HG02678 (cell line): ENCODE measurements at regions not wholly inside any gene's neighbourhood (a gene's known extent, or its start where the extent isn't known, plus 50 kb on each side); places are given as distances from the start of the nearest gene placed in this dataset.
"Not testable (repeated sequence)": the region's sequence is repeated elsewhere in the genome, so short reads cannot be mapped to it uniquely, and the experiment has no call there.

ENCODE experiments used
- ATAC-seq: cut with Tn5 transposase; IDR thresholded peaks from one replicate; pipeline ENCODE4 v1.9.1; 2021; ENCODE audit warnings: mild to moderate bottlenecking, moderate library complexity; ENCODE audit not compliant: unreplicated experiment

DNA sequence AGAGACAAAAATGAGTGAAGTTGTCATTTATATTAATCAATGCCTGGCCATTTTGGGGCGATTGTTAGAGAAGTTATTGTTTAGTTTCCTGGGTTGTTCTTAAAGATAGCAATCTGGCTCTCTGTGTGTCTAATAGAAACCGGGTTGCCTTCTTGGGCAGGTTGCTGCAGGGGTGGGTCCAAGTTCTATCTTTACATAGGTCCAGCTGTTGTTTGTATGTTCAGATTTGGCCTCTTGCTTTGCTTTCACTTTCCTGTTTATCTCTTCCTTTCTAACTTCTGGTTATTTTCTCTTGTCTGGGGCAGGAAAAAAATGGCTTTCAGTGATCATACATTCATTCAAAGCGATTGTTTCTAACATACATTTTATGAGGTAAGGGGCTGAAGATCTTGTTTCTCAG, 128.4 kb upstream of the NOX3 start:
- peak; percentile 68 for ATAC-seq

DNA sequence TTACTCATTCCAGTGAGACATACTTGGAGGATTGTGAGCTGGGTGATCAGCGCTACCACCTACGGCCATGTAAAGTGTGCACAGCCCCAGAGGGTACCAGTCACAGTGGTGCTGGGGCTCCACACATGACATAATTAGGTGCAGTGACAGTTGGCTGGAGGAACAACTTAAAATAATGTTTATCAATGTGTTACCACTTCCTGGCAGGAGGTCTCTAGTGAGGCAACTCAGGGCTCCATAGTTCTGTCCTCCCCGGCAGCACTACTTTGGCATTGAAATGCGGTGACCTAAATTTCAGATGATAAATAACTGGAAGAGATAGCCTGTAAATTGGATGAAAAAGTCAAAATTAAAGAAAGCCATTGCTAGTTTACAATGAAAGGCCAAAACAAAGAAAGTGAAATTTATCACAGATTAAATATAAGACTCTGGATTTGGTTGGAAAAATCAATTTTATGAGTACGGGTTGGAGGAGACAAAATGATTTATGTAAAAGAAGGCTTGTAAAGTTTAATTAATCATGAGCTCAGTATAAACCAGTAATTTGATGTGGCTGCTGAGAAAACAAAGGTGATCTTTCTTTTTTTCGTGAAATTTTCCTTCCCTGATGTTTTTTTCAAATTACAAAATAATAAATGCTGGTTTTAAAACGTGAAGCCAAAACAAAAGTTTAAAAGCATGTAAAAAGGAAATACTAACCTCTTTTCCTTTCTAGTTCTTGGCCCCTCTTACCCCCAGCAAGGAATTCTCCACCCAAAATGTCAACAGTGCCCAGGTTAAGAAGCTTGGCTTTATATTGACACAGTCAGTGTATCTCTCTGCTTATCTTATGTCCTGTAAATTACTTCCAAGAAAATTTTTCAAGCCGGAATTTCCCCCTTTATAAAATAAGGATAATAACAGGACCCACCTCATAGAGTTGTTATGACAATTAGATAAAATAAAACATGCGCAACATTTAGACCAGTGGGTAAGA, 126.7 kb upstream of the NOX3 start:
- ATAC-seq: no peak

DNA sequence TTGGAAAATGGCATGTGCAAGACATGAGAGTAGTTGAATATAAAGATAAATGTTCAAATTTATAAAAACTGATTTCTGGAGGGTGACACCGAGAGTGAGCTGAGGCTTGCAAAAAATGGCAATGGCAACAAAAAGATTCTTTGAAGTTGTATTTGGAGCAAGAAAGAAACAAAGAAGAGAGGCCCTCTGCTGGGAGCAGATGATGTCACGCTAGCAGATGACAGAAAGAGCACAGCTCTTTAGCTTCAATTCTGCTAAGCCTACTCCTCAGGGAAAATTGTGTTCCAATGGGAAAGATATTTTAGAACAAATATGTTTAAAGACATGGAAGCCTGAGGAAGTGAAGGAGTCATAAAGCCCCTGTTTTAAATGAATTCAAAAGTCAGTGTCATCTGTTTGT, 125.3 kb upstream of the NOX3 start:
- ATAC-seq: no peak

DNA sequence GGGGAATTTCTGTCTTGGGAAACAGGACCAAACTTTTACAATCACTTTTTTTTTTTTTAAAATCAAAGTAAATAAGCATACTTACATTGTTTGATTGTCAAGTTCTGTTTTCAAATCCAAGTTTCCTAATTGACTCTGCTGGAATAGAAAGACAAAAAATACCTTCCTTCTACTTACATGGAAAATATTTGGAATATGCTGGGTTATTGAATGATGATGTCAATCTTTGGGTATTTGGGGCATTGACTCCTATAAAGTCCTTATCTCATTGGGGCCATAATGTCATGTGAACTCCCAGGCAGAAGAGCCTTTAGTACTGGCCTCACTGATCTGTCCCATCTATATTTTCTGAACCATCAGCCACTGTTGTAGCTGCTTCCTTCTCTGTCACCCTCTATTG, 122.6 kb upstream of the NOX3 start:
- no peak for ATAC-seq

DNA sequence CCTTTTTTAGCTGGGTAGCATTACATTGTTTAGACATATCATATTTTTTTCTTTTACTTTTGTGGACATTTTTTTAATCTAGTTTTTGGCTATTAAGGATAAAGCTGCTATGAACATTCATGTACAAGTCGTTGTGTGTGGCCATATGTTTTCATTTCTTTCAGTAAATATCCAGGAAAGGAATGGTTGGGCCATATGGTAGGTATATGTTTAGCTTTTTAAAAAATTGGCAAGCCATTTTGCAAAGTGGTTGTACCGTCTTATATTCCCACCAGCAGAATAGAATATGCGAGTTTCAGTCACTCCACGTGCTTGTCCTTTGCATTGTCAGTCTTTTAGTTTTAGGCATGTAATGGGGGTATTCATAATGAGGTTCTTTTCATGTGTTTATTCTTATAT, 106.3 kb upstream of the NOX3 start:
- ATAC-seq: no peak

DNA sequence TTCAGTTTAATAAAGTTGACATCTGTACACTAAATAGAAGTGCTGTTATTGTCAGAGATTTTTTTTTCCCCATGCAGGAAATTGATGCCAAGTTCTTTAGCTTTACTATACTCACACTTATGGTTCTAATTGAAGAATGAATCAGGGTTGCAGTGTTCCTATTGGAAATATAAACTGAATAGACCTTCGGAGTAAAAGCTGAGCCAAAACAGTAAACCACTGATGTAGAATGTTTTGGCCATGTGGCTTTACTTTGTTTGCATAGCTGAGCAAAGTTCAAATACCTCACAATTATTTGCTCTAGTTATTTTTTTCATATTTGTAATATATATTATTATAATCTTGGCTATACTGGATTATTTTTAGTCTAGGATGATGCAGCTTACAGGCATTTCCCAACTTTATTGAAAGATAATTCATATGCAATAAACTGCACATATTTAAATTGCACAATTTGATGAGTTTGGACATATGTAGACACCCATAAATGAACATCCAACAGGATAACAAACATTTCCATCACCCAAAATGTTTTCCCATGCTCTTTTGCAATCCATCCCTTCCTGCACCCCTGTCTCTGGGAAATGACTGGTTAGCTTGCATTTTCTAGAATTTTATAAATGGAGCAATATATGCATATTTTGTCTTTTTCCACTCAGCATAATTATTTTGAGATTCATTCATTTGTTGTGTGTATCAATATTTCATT, 105.8 kb upstream of the NOX3 start:
- ATAC-seq: no peak

DNA sequence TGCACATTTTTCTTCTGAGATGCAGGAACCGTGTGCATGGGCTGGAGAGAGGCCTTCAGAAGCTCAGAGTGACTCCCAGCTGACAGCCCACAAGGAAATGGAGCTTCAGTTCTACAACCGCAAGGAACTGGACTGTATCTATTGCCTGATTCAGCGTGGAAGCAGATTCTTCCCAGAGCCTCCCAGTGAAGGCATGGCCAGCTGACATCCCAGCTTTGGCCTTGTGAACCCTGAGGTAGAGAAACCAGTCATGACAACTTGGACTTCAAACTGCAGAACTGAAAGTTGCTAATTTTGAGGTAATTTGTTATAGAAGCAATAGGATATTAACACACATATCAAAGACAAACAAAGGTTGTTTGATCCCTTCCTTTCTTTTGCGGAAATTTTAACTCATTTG, 94.3 kb upstream of the NOX3 start:
- ATAC-seq: no peak

DNA sequence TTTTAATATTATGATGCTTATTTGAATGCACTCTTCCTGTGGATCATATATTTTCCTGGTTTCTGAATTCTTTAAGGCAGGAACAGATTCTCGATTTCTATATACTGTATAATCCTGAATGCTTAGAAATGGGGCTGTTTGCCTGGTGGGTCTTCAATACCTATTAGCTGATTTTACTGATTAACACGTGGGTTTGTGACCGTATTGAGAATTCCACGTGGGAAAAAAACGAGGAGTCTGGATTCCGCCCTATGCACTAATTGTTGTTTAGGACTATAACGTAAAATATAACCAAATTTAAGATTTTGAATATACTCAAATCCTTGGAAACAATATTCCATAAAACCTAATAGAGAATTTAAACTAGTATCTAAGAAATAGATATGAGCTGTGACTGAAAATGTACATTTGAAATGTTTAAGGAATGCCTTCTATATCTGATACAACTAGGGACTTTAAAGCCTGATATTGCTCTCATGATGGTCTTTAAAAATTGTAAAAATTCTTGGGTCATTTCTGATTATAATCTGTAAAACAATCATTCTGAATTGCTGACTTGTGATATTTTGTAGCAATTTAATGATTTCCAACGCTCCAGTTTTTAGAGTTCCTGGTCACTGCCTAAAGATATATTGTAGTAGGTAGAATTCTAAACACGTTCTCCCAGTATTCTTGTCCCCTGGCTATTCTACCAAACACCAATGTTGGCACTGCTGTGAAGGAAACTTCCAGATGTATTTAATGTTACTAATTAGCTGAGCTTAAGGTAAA, 93.6 kb upstream of the NOX3 start:
- ATAC-seq: no peak

DNA sequence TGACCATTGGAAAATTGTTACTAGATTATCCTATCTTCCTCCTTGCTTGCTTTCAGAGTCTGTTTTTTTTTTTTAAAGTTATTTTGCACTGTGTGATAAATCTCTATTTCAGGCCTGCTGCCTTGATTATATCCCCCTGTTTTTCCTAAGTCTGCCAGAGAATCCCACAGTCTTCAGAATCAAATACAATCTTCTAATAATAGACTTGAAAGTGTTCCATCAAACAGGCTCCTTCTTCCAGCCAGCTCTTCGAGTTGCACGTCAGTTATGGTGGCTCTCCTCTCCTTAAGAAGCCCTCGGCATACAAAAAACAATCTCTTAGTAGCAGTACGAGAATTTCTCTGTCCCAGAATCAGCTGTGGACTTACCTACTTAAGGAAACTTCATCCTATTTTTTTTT, 92.9 kb upstream of the NOX3 start:
- no peak for ATAC-seq

DNA sequence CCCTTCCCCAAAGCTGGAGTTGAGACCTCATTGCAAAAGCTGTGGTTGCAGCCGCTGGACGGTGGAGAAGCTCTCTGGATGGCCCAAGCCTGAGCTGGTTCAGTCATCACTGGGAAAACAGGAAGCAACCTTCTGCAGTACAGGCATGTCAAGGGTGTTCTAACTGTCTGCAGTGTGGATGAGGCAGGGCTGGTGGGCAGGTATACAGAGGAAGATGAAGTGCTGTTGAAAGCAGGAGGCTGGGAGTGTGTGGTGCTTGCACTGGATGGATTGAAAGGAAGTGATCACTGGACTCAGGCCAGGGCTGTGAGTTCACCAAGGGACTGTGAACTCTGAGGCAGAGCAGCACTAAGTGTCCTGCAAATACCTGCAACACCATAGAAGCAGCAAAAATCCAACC, 89.0 kb upstream of the NOX3 start:
- ATAC-seq: no peak

DNA sequence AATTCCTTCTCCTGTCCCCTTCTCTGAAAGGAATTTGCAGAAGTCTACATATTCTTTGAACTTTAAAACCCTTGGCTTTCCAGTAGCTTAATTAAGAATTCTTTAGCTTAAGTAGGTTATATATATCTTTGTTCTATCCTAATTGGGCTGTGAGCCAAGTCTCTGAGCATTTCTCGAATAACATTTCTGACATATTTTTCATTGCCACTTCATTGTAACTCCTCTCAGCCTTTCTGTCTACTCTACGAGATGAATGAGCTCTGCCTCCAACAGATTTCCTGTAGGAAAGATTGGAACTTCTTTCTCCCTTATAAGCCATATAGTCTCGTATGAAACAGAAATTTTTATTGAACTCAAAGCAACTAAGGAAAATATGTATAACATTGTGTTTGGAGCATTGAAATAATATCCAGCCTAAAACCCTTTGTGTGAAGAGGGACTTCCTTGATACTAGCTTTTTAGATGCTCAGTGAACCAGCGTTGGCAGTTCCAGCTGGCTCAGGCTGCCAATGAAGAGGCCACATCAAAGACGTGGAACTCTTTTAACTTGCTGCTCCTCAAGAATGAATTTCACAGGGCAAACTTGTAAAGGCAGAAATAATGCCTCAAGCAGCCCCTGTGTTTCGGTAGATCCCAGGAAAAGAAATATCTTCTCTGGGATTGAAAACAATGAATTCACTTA, 87.7 kb upstream of the NOX3 start:
- ATAC-seq: no peak

DNA sequence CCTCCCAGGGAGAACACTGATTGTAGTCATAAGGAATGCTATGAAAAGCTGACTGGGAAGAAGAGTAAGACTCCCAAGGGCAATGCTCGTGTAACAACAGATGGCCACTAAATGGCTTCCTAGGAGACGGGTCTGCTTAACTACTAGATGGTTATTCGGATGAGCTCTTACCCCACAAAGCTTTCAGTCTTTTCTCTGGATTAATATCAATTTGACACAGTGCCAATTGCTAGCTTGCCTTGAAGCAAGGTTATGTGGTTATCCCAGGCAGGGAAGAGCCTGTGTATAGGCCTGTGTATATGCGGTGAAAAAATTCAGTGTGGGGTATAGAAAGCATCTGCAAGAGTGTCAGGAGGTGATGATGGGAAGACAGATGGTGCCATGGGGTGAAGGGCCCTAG, 86.4 kb upstream of the NOX3 start:
- ATAC-seq: no peak

DNA sequence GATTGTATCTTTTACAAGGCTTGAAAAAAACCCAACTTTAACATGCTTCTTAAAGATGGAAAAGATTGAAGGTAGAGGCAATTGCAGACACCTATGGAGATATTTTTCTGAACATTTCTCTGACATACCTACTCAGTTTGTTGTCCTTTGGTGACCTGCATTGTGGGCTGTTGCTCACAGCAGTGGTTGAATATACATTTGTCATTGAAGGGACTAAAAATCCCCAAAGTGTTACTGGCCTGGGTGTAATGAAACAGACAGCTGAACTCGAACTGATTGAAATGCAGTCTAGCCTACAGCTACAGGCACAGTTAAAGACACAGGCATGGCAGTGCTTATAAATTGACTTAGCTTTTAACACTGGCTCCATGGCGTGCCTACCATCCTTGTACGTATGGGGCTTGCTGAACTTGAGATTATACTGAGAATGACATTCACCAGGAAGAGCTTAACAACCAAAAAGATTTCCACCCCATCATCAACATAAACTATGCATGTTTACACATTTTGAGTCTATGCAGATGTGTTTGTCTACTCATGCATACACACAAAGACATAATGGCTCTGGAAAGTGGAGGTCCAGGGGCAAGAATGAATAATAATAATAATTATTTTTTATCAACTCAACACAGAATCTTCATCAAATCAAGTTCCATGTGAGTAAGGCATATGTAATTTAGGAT, 83.2 kb upstream of the NOX3 start:
- ATAC-seq: no peak

DNA sequence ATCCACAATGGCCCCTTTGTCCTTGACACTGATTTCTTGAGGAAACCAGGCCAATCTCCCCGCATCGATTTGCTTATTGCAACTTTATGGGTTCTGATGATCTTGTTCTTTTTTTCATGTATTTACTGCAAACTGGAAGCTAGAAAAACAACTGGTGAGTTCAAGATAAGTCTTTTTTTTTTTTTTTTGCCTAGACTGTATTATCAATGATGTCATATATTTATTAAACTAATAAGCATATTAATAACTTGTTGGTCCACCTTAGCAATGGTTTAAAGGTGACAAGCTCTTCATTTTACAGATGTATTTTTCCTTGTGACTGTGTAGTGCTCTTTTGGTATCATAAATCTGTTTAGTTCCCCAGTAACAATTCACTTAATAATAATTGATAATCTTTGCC, 79.0 kb upstream of the NOX3 start:
- ATAC-seq: no peak

DNA sequence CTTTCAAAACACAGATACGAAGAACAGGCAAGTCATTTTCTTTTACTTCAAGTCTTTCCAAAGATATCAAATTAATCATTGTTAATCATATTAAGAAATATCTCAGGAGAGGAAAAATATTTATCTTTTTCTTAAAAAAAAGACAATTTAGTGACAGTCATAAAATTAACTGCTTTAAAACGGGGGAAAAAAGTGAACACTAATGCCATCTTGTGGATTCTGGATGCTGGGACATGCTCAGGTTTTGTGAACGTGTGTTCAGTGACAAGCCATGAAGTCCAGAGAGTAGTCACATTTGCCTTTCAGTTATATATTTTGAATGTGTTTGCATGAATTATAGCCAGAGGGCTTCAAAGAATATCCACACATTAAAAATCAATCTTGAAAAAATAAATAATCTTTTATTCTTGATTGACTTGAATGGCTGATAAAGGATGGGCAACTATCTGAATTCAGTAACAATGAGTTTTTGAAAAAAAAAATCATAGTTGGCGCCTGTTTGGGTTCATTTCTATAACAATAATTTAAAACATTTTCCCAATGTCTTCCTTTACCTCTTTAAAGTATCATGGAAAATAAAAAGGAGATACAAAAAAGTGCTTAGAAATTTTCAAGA, 74.7 kb upstream of the NOX3 start:
- ATAC-seq: peak; percentile 67

DNA sequence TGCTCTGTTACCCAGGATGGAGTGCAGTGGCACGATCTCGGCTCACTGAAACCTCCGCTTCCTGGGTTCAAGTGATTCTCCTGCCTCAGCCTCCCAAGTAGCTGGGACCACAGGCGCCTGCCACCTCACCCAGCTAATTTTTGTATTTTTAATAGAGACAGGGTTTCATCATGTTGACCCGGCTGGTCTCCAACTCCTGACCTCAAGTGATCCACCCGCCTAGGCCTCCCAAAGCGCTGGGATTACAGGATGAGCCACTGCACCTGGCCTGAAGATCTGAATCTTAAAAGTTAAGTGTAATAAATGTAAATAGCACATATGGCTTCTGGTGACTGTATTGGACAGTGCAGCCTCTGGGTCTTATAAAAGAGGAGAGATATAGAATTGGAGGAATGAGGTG, 74.2 kb upstream of the NOX3 start:
- ATAC-seq: not testable (repeated sequence)

DNA sequence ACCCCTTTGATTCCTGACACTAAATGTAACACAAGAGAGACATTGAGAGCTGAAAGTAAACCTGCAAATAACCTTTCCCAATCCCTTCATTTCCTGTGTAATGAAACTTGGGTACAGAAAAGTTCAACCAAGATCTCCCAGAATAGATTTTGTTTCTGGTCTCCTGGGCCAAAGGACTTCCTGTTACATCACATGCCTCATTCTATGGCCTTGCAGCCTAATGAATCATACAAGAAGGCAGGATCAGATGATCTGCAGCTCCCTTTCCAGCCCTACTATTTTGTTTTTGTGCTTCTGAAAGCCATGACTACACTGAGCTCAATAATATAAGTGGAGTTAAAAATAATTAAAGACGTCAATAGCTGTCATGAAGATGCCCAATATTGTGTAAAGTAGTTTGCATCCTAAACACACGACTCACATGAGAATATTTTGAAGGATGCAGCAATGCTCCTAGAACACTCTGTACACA, 73.4 kb upstream of the NOX3 start:
- ATAC-seq: no peak

DNA sequence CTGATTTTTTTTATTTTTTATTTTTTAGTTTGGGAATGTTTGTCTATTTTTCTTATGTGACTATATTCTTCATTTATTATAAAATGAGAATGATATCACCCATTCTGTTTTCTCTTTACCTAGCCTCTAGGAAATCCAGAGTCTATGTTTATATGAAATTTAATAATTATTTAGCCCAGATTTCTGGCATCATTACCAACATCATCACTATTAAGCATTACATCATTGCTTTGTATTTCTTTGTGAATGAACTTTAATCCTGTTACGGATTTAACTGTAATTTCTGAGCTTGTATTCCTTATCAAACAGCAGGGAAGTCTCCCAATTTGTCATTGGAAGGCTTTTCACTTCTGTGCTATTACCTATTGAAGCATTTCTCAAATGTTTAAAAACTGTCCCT, 72.7 kb upstream of the NOX3 start:
- no peak for ATAC-seq

DNA sequence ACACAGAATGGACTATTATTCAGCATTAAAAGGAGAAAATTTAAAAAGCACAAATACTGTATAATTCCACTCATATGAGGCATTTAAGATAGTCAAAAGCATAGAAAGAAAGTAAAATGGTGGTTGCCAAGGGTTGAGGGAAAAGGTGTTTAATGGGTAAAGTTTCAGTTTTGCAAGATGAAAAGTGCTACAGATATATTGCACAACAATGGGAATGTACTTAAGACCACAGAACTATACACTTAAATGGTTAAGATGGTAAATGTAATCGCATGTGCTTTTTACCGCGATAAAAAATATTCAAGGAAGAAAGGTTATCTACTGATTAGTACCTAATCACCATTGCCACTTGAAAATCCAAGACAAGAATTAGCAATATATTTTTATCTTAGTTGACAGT, 71.8 kb upstream of the NOX3 start:
- ATAC-seq: no peak
